Right renal cortex interstitium (tissue), 3 donors: ENCODE measurements at regions not wholly inside any gene's neighbourhood (a gene's known extent, or its start where the extent isn't known, plus 50 kb on each side); places are given as distances from the start of the nearest gene placed in this dataset.

Experiments
- DNase-seq, 3 donors: peaks; one replicate each; pipeline ENCODE4 v3.0.0-alpha.2; 2013; ENCODE audit warnings: low read depth in 3 of 3, low spot score in 2 of 3

DNA sequence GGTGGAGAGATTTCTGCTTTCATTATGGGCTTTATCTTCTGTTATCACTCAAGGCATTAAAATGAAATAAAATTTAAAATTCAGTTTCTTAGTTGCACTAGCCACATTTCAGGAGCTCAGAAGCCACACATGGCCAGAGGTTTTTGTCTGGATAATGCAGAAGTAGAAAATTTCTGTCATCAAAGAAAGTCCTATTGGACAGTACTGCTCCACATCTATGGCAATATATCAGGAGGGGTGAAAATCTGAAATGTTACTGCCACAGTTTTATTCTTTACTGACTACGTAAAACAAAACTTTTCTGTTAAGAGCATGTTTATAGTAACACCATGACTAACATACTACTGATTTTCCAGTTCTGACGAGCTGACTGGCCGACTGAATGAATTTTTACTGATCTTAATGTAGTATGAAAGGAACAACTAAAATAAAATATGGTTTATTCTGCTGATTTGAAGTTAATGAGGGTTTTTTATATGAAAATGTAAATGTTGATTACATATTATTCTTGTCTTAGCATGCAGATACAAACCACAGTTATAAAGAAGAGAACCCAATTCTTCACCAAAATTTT is 264.0 kb upstream of the HAND2 start:
- no peak for DNase-seq

DNA sequence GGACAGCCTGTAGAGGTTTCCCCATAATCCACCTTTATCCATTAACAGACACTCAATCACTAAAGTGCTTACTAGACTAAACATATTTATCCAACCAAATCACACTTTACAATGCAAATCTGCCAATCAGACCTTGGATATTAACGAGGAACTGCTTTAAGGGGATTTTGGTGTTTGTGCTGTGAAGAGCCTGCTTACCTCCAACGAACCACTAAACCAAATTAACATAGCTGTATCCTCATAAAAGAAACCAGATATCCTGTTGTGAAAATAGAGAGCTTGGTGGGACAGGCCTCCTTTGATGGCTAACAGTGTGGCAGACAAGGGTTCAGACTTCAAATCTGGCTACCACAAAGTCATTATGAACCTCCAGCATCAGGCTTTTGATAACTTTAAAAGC is 252.6 kb upstream of the HAND2 start:
- no peak for DNase-seq

DNA sequence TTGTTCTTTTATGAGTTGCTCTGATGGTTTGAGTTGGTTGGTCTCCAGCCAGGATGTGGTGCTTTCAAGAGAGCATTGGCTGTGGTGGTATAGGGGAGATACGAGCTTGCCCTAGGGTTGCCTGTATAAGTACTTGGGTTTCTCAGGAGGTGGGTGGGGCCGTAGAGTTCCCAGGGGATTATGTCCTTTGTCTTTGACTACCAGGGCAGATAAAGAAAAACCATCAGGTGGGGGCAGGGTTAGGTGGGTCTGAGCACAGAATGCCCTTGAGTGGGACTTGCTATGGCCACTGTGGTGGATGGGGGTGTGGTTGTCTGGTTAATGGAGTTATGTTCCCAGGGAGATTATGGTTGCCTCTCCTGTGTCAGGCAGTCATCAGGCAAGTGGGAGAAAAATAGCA is 247.9 kb upstream of the HAND2 start:
- no peak for DNase-seq

DNA sequence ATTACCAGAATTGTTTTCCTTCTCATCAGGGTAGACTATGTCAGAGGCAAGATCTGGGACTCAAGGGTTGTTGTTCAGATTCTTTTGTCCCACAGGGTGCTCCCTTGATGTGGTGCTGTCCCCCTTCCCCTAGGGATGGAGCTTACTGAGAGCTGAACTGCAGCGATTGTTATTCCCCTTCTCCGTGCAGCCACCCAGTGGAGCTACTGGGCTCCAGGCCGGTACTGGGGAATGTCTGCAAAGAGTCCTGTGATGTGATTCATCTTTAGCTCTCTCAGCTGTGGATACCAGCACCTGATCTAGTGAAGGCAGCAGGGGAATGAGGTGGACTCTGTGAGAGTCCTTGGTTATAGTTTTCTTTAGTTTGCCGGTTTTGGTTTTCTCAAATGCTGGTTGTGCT is 247.4 kb upstream of the HAND2 start:
- no peak for DNase-seq

DNA sequence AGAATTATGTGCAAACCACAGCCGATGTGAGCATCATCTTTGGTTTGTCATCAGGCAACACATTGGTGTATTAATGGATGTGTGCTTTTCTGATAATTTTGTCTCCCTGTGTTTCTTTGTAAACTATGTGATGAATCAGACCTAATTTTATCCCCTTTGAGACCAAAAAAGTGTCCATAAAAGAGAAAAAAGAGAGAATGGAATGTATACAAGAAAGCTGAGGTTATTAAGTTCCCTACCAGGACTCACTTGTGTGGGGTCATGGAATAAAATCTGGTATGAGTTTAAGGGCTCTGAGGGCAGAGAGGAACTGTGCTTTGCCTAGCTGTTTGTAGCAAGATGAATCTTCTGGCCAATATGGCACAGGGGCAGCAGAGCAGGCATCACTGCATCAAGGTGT is 239.5 kb upstream of the HAND2 start:
- DNase-seq, result no peak

DNA sequence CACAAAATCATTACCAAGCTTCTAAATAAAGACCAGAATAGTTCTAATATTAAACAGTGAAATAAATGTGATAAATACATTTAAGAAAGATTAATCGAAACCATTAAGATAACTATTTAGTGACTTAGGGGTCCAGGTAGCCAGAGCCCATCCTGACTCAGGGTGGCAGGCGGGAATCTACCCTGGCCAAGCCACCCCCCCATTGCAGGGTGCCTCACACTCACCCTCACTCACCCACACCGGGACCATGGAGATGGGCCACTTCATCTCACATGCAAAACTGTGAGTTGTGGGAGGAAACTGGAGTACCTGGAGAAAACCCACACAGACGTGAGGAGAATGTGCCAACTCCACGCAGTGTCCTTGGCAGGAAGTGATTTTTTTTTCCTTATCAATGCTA is 237.6 kb upstream of the HAND2 start:
- DNase-seq, result no peak

DNA sequence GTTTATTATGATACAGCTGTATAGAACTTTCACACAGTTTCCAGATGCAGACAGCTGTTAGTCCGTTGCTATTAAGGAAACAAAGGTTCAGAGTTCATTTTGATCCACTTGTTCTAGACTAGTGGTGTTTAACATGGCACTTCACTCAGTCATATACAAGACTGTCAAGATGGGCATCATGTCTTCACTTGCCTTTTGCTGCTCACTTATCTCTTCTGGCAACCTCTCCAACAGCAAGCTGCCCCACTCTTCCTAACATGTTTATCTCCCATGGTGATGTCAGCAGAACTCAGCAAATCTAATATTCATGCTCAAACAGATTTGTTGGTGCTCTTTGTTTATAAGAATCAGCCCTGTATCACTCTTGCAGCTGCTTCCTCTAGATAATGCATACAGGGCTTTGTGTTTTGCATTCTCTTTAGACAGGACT is 236.2 kb upstream of the HAND2 start:
- peak in 2 of 3 donors; percentile 16 to 41 for DNase-seq

DNA sequence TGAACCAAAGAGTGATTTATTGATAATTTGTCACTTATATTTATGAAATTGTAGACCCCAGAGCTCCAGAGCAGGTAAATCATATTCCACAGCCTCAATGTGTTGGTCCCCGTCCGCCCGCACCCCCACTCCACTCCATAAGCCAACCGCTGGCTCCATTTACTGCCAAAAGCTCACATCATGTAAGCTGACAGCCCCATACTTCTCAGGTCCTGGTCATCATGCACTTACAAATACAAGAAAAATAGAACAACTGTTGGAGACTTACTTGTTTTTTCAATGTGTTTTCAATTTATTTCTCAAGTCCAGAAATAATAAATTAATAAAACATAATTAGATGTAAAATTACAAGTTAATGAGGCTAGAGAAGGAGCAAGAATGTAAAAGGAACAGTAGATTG is 235.7 kb upstream of the HAND2 start:
- DNase-seq, result no peak

DNA sequence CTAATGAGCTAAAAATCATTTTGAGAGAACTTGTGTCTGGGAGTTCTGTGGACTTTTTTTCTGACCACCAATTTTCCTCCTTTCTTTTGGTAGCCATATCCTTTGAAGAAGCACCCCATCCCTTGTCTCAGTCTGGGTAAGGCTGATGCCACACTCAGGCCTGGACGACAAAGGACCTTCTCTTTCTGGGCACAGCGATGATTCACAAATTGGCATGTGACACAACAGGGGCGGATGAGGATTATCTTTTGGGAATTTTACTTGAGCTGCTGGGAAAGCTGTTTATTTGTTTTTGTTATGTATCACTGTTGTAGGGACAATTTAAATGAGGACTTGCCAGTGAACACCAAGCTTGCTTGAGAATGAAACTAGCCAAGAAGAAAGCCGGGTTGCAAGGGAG is 233.4 kb upstream of the HAND2 start:
- DNase-seq, result no peak

DNA sequence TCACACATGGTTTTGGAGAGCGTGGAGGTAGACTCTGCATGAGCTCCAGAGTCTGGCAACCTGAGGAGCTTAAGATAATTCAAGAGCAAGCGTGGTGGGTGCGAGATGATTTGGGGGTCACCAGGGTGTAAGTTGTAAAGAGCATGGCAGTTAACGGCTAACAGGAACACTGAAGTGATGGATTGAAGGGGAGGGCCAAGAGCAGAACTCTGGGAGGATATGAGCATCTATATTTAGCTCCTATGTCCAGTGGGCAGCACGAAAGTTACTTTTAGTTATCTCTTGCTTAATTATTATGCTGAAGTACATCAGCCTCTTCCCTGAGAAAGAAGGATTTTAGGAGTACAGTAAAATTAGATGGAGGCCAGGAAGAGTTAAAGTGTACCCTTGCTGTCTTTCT is 231.9 kb upstream of the HAND2 start:
- DNase-seq, result no peak

DNA sequence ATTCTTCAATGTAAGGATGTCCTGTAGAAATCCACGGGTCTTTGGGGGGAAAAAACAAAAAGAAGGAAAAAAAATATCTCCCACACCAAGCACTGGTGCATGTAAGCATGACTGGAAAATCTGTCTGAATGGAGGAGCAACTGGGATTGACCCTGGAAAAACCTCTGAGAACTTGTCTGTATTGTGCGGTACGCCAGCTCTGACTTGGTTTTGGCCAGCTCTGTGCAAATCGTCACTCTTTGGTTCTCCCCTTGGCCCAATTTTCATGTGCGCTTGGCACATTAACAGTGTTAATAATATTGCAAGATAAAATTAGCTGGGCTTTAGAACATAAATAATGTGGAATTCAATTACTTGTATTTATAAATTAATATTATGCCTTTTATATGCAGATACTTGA is 231.2 kb upstream of the HAND2 start:
- no peak for DNase-seq

DNA sequence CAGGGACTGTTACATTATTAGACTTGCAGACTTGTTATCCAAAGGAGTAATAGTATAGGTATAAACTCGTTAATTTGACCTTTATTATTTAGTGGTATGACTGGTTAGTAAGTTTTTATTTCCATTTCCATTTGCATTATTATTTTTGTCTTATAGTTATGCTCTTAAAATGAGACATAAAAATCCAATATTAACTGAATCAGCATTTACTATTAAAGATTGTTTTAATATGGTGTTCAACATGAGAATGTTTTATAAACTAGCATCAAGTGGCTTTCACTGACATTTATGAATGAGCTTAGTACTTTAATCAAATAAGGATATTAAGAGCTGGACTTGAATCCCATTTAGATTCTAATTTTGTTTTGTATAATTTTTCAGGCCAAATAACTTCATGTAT is 228.1 kb upstream of the HAND2 start:
- DNase-seq, result no peak

DNA sequence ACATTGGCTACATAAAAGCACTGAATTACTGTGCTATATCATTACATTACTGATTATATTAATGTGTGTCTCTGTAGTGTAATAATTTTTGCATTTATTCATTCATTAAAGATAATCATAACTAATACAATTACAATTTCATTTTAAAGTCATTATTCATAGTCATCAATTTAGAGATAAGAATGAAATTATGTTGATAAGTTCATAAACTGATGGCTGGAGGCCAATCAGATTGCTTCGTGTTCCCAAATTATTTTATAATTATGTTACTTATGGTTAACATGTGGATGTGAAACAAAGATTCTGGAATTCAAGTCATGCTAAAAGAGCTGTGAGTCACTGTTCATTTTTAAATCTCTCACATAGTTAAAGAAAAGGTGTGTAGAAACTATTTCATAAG is 223.4 kb upstream of the HAND2 start:
- DNase-seq, result no peak

DNA sequence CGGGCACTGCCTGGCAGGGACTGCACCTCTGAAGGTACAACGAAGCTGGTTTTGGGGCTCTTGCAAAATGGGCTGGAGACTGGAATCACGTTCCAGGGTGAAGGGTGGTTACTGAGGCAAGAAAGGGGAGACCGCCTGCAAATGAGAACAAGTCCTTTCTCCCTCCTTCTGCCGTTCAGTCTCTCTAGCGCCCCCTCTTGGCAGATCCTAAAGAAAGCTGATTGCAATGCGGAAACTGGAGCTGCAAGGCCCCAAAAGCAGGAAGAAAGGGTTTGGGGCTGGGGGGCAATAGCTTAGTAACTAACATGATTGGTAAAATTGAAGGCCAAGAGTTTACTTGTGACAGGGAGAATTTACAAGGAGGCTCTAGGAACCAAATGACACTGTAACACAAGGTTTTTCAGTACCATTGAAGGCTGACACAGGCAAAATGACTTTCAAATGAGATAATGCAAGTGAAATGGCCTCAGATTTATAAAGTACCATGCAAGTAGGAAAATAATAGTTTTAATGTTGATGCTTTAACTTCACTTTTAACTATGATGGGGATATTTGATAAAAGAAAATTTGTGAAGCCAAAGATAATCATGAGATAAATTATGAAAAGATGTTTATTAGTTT is 222.7 kb upstream of the HAND2 start:
- DNase-seq, result no peak

DNA sequence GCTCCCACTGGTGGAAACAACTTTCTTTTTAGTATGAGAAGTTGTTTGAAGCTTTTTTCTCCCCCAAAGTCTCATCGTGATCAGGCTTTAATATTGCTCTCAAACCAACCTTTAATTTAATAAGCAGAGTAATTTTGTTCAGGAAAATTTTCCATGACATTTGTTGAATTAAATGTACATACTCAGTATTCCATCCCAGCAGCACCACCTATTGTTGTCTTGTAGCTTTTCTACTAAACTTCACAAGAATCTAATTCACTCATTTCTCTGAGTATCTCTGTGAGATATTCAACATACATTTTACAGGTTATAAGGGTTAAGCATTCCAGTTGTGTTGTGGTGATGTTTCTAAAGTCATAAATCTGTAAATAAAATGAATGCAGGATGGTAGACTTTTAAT is 218.3 kb upstream of the HAND2 start:
- no peak for DNase-seq

DNA sequence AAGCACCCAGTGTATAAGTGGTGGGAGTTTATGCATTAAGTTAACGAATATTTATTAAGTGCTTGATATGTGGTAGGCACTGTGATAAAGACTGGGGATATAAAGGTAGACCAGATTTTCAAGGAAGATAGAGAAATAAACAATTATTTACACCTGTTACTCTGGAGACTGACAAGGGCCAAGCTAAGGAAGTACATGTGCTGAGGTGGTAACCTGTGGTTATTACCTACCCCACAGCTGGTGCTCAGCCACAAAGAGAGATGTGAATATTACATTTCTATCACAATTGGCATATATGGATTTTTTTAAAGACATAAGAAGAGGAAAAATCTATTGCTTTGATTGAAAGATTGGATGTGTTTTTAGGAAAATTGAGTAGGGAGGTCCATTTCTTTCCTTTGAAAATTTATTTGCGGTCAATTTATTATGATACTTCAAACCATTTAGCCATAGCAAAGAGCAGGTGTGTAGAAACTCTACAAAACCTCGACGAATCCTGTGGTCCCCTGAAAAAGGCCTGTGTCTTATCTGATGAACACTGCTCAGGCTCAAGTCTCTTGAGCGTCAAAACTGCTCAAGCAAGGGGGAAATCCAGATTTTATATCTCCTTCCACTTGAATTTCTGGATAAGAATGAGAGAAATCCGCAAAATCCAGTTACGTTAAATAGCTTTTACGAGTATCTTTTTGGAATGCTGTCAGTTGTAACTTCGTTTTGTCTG is 217.7 kb upstream of the HAND2 start:
- no peak for DNase-seq

DNA sequence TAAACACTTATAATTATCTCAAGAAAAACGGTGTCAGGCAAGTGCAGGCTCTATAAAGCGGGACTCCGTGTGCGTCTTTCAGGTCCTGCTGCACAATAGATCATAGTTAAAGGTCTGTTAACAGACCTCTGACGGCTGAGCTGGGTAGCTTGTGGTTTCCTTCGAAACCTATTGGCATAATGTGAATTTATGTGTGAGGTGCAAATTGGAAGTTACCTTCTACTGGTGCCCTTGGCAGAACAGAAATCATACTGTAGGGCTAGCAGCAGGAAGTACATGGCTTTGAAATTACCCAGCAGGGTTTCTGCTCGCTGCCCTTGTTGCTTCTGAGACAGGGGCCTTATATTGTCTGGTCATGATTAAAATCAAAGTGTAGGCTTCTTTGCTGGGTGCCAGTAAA is 216.4 kb upstream of the HAND2 start:
- no peak for DNase-seq

DNA sequence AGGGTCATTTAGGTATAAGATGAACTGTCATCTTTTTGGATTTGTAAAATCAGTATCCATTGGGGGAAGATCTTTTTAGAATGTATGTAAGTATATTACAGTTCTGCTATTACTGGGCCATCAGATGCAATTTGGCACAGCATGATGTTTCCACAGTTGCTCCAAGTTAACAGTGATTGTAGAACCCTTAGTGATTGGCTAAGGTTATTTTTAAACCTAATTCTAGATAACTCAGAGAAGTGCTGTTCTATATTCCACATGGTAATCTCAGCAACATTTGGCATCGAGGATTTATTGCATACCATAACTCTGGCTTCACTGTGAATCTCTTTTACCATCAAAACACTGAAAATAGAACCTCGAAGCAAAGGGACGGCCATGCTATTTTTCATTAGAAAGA is 215.7 kb upstream of the HAND2 start:
- DNase-seq, result no peak

DNA sequence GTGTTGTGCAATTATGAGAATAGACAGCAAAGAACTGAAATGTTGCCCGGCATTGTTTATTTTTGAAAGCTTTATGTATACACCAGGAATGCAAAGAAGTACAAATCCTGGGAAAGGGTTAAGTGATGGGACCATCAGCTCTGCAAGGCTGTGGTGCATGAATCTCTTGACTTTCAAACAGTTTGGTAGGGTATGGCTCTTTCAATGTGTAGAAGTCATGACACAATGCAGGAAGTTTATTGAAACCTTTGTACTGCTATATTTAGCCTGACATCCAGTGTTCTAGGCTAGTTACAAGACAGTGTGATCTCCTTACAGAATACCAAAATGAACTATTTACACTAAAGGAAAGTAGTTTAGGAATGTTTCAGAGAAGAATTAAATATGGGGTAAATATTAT is 206.8 kb upstream of the HAND2 start:
- DNase-seq, result no peak

DNA sequence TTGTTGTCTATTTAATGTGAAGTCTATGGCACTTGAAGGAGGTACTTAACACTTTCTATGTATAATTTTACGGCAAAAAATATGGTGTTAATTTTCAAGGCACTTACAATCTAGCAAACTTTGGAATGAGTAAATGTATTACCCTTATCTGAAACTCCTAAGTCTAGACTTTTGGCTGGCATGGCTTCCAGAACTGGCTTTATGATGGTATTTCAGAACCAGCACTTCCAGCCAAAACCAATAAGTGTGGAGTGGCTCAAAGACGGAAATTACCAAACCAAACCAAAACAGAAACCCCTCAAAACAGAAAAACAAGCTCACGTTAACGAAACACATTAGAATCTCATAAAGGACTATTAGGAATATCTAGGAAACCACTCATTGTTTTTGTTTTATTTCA is 205.6 kb upstream of the HAND2 start:
- DNase-seq, result no peak

DNA sequence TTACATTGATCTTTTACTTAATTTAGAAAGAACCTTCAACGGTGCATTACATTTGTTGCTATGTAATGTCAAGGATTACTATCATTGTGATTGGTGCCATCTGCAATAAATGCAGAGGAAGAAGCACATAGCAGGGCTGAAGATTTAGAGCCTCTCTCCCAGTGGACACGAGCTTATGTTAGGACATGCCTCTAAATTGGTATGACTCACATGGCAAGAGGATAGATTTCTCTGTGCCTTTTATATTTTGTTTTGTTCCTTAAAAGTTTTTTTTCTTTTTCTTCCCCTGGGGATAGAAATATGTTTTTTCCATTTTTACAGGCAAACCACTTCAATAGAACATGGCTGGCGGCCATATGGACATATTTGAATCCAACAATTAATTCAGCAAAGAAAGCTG is 205.0 kb upstream of the HAND2 start:
- no peak for DNase-seq

DNA sequence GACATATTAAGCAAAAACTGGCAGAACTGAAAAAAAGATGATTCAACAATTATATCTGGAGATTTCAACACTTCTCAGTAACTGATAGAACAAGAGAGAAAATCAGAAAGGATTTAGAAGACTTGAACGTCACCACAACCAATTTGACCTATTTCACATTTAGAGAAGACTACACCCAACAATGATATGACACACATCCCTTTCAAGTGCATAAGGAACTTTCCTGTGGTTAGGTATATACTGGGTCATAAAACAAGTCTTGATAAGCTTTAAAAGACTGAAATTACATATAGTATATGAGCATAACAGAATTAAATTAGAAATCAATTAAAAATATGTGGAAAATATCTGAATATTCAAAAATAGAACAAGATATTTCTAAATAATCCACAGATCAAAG is 201.2 kb upstream of the HAND2 start:
- DNase-seq, result no peak

DNA sequence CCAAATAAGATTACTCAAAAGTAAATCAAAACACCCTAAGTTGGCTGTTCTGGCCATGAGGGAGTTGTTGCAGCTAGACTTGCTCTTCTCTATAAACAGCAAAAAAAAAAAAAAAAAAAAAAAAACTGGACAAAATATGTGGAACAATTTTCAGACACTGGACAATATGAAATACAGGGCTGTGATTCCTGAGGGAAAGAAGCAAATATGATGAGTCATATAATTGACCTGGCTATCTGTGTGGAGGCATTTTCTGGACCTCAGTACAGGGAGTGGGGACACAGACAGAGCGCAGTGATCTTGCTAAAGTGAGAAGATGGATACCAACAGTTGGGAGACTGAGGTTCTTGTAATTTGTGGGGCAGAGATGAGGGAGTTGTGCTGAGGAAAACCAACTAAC is 192.0 kb upstream of the HAND2 start:
- no peak for DNase-seq
